Astrocyte of the spinal cord (primary cell): ENCODE measurements at regions not wholly inside any gene's neighbourhood (a gene's known extent, or its start where the extent isn't known, plus 50 kb on each side); places are given as distances from the start of the nearest gene placed in this dataset.

Experiments
- DNase-seq: peaks from one replicate; pipeline ENCODE4 v3.0.0; 2011; ENCODE audit warnings: low read depth, low spot score
- H3K4me3 ChIP-seq: 2 replicates; pipeline ENCODE4 v1.5.1; 2011; ENCODE audit warnings: low read depth, mild to moderate bottlenecking, low read length, moderate library complexity
- in situ Hi-C: cut with HindIII; loops from 2 replicates; pipeline ENCODE4 v1.10.0; 2017; ENCODE audit warnings: low sequenced_read_pairs
- TF ChIP-seq, protein P1 (sequence below): IDR thresholded peaks from 2 replicates; pipeline ENCODE4 v1.5.1; 2012; ENCODE audit warnings: low read depth, mild to moderate bottlenecking, low read length, inconsistent platforms

DNA sequence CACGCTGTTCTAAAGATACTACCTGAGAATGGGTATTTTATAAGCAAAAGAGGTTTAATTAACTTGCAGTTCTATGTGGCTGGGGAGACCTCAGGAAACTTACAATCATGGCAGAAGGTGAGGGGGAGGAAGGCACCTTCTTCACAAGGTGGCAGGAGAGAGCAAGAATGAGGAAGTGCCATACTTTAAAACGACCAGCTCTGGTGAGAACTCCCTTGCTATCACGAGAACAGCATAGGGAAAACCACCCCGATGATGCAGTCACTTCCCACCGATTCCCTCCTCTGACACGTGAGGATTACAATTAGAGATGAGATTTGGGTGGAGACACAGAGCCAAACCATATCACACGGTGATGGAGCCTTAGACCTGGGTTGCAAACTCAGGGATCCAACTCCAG is 317.5 kb upstream of the EEF2KMT start:
- H3K4me3 ChIP-seq, result no peak overlapping the region
- DNase-seq, result no peak
- TF ChIP-seq, protein P1, sequence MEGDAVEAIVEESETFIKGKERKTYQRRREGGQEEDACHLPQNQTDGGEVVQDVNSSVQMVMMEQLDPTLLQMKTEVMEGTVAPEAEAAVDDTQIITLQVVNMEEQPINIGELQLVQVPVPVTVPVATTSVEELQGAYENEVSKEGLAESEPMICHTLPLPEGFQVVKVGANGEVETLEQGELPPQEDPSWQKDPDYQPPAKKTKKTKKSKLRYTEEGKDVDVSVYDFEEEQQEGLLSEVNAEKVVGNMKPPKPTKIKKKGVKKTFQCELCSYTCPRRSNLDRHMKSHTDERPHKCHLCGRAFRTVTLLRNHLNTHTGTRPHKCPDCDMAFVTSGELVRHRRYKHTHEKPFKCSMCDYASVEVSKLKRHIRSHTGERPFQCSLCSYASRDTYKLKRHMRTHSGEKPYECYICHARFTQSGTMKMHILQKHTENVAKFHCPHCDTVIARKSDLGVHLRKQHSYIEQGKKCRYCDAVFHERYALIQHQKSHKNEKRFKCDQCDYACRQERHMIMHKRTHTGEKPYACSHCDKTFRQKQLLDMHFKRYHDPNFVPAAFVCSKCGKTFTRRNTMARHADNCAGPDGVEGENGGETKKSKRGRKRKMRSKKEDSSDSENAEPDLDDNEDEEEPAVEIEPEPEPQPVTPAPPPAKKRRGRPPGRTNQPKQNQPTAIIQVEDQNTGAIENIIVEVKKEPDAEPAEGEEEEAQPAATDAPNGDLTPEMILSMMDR, result no peak
- in situ Hi-C loops, result no loop called here

DNA sequence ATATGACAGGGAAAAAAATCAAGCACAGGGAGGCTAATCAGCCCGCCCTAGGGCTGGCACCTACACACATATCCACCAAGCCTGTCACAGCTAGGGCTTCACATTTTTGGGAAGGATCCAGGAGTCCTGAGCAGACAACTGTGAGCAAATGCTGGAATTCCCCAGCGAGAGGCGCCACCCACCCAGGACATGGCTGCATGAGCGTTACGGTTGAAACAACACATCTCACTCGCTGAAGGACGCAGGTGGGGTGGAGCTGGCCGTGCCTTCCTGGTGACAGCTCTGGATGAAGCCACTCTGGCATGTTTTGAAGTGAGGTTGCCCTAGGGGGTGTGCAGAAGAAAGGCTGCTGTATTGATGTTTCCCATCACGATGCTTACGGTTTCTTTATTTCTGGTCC is 315.1 kb upstream of the EEF2KMT start:
- TF ChIP-seq, protein P1, result no peak
- no peak for DNase-seq
- in situ Hi-C loops, result no loop called here
- H3K4me3 ChIP-seq, result no peak overlapping the region

DNA sequence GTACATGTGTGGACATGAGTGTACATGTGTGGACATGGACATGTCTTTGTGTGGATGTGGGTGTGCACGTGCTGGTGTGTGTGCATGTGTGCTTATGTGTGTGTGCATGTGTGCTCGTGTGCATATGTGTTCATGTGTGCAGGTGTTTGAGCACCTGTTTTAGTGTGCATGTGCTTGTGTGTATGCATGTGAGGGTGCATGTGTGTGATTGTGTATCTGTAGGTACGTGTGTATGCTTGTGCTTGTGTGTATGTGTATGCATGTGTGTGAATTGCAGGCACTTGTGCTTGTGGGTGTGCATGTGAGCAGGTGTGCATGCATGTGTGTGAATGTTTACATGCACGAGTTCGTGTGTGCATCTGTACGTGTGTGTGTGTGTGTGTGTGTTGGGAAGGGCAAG is 300.6 kb upstream of the EEF2KMT start:
- TF ChIP-seq, protein P1, result no peak
- no peak for DNase-seq

DNA sequence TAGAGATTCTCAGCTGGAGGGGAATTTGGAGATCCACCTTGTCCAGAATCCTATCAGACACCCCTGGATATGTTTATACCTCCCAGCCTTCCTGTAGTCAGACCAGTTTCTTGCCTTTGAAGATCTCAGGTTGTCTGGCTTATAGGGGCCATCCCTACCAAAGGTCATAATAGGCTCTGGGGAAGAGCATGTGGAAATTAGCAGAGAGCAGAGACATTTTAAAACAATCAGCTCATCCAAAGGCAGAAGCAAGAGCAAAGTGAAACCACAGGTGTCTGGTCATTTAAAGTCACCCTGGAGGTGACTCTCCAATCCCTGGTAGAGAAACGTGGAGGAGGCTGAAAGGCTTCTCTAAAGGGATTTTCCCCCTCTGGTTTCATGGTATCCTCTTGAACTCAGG is 299.3 kb upstream of the EEF2KMT start:
- in situ Hi-C loops, result no loop called here
- TF ChIP-seq, protein P1, result no peak
- no peak overlapping the region for H3K4me3 ChIP-seq
- no peak for DNase-seq

More for the DNA sequence above, 300.6 kb upstream of the EEF2KMT start:
- H3K4me3 ChIP-seq, result no peak overlapping the region
- in situ Hi-C loops, result no loop called here

DNA sequence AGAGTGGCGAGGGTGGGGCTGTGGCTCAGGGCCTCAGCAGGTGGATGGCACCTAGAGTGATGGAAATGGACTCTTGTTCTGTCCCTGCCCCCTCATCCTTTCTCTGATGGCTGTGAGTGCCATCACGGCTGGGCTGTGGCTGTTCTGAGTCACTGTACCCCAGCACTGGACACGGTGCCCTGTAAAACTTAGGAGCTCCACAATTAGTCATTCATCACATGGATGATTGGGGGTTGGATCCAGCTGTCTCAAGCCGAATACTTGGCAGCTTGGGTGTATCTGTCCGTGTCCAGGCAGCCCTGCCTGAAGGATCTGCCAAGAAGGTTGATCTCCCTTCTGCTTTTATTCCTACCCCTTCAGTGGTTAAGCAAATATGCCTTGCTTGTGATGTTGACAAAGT is 295.5 kb upstream of the EEF2KMT start:
- in situ Hi-C loops, result no loop called here
- H3K4me3 ChIP-seq, result no peak overlapping the region
- TF ChIP-seq, protein P1, result no peak
- DNase-seq, result no peak

DNA sequence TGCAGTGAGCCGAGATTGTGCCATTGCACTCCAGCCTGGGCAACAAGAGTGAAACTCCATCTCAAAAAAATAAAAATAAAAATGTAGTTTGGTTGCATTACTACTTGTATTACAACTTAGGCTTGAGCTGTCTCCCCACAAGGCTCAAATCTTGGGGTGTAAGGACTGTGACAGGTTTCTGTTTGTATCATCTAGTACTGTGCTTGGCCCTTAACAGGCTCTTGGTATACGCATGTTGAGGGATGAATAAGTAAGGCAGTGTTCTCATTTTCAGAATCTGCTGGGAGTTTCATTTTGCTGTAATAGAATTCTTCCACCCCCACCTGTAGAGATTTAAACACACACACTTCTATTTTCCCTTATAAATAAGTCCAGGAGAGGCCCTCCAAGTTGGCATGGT is 289.4 kb upstream of the EEF2KMT start:
- no peak overlapping the region for H3K4me3 ChIP-seq
- no peak for DNase-seq
- in situ Hi-C loops, result no loop called here
- TF ChIP-seq, protein P1, result no peak

DNA sequence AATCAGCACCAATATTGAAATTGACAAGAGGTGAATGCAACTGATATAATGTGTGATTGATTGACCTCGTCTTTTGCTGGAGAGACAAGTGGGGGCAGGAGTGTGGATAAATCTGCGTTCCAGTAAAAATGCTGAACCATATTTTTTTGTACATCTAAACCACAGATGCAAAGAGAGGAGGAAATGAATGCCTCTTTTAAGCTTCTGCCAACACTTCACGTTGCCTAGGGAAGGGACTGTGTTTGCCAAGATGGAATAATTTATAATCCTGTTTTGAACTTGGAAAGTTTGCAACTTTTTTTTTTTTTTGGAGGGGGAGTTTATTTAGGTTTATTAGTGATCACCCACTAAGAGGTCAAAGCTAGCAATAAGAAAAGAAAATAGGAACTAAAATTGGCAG is 288.2 kb upstream of the EEF2KMT start:
- no peak for DNase-seq
- in situ Hi-C loops, result no loop called here
- TF ChIP-seq, protein P1, result no peak
- H3K4me3 ChIP-seq, result no peak overlapping the region
